ENCODE measurements at regions not wholly inside any gene's neighbourhood (a gene's known extent, or its start where the extent isn't known, plus 50 kb on each side); places are given as distances from the start of the nearest gene placed in this dataset.

DNA sequence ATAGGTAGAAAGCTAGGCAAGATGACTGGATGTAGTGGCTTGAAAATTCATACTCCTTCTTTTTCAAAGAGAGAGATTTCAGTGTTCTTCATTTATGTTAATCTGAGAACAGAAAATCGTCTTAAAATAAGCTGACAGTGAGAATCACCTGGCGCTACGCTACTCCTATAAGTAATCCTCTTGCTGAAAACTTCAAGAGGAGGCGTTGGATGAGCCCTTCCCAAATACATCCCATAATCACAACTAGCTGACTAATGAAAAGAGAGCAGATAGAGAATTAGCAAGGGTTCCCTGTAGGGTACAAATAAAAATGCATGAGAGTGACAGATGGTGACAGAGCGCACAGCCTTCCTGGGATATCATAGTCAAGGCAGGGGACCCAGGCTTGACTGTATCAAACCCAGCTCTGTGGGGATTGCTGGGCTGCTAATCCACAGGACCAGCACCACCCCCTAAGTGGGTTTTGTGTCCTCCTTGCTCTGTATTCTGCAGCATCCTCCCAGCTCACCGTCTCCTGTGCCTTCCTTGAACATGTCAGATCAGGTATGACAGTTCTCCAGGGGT lies 280.2 kb downstream of the SP3 start:
- Mint-ChIP-seq H3K27ac (no peak overlapping the region), H3K36me3 (no peaks in the 10 kb centered on the region), H3K9me3 (peaks cover 6% of the 10 kb centered on the region; the same call in 1 of the 2 replicates), H3K27me3 (ENCODE audit: low read depth) (no peaks in the 10 kb centered on the region), H3K4me3 (no peak overlapping the region), H3K4me1 (0 out of 2 replicates have a peak, but pooled peaks cover 9% of the 10 kb centered on the region)
- POLR2A ChIA-PET: no interaction called here
- no peak for TF ChIP-seq ZNF281 (CRISPR knock-in tag; IDR thresholded peaks at IDR 0.05)
- no peak for TF ChIP-seq EMX1 (CRISPR knock-in tag; IDR thresholded peaks at IDR 0.05)
- TF ChIP-seq ZNF532 (CRISPR knock-in tag; IDR thresholded peaks at IDR 0.05; ENCODE audit: borderline replicate concordance): no peak
- TF ChIP-seq SOX15 (CRISPR knock-in tag; IDR thresholded peaks at IDR 0.05): no peak
- no peak for DNase-seq (ENCODE audit: low spot score)
- no peak for ATAC-seq
- CTCF ChIA-PET: no interaction called here

DNA sequence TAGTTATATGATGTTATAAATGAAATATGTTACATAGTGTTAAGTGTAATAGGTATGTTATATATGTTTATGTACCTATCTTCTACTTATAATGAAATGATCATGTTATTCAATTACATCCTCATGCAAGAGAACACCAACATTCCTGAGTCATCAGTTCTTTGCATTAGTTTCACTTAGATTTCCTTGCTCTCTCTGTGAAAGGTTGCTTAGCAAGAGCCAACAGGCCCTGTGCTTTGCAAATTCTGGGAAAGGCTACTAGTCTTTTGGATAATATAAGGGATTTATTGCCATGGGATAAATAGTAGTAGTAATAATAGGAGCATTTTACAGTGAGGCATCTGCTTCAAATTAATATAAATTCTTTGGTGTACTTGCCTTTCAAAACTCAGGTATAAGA lies 274.8 kb downstream of the SP3 start:
- peaks cover 9% of the 10 kb centered on the region for H3K36me3 Mint-ChIP-seq
- ChIA-PET CTCF (no interaction called here), POLR2A (no interaction called here)
- no peaks in the 10 kb centered on the region for H3K4me1 Mint-ChIP-seq
- H3K27me3 Mint-ChIP-seq (ENCODE audit: low read depth): no peaks in the 10 kb centered on the region
- H3K4me3 Mint-ChIP-seq: no peak overlapping the region
- no peak for DNase-seq (ENCODE audit: low spot score)
- no peak overlapping the region for H3K27ac Mint-ChIP-seq
- no peak for ATAC-seq
- H3K9me3 Mint-ChIP-seq: peaks cover 10% of the 10 kb centered on the region
- TF ChIP-seq NFYB (CRISPR knock-in tag; conservative IDR thresholded peaks at IDR 0.05; ENCODE audit: low read depth) (no peak), CDX4 (CRISPR knock-in tag; IDR thresholded peaks at IDR 0.05; ENCODE audit: borderline replicate concordance) (no peak), CBFB (CRISPR knock-in tag; IDR thresholded peaks at IDR 0.05; ENCODE audit: low read depth) (no peak), IRF2 (CRISPR knock-in tag; IDR thresholded peaks at IDR 0.05; ENCODE audit: borderline replicate concordance, low read depth) (no peak), ZNF396 (CRISPR knock-in tag; IDR thresholded peaks at IDR 0.05; ENCODE audit: borderline replicate concordance) (no peak), E2F5 (CRISPR knock-in tag; IDR thresholded peaks at IDR 0.05) (no peak), FOXK1 (CRISPR knock-in tag; IDR thresholded peaks at IDR 0.05) (no peak), NR3C1 (CRISPR knock-in tag; conservative IDR thresholded peaks at IDR 0.05; ENCODE audit: low read depth) (no peak), USF2 (CRISPR knock-in tag; IDR thresholded peaks at IDR 0.05) (no peak), HMGA2 (CRISPR knock-in tag; IDR thresholded peaks at IDR 0.05) (no peak), ATF3 (CRISPR knock-in tag; conservative IDR thresholded peaks at IDR 0.05) (no peak), ZNF263 (CRISPR knock-in tag; IDR thresholded peaks at IDR 0.05; ENCODE audit: low read depth) (no peak), SMAD4 (CRISPR knock-in tag; IDR thresholded peaks at IDR 0.05) (no peak), SP1 (CRISPR knock-in tag; conservative IDR thresholded peaks at IDR 0.05) (no peak), MAX (CRISPR knock-in tag; IDR thresholded peaks at IDR 0.05) (no peak), OVOL2 (CRISPR knock-in tag; IDR thresholded peaks at IDR 0.05; ENCODE audit: borderline replicate concordance) (no peak)
- TF ChIP-seq, protein P1, sequence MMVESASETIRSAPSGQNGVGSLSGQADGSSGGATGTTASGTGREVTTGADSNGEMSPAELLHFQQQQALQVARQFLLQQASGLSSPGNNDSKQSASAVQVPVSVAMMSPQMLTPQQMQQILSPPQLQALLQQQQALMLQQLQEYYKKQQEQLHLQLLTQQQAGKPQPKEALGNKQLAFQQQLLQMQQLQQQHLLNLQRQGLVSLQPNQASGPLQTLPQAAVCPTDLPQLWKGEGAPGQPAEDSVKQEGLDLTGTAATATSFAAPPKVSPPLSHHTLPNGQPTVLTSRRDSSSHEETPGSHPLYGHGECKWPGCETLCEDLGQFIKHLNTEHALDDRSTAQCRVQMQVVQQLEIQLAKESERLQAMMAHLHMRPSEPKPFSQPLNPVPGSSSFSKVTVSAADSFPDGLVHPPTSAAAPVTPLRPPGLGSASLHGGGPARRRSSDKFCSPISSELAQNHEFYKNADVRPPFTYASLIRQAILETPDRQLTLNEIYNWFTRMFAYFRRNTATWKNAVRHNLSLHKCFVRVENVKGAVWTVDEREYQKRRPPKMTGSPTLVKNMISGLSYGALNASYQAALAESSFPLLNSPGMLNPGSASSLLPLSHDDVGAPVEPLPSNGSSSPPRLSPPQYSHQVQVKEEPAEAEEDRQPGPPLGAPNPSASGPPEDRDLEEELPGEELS (CRISPR knock-in tag; IDR thresholded peaks at IDR 0.05): no peak
- TF ChIP-seq, protein P2, sequence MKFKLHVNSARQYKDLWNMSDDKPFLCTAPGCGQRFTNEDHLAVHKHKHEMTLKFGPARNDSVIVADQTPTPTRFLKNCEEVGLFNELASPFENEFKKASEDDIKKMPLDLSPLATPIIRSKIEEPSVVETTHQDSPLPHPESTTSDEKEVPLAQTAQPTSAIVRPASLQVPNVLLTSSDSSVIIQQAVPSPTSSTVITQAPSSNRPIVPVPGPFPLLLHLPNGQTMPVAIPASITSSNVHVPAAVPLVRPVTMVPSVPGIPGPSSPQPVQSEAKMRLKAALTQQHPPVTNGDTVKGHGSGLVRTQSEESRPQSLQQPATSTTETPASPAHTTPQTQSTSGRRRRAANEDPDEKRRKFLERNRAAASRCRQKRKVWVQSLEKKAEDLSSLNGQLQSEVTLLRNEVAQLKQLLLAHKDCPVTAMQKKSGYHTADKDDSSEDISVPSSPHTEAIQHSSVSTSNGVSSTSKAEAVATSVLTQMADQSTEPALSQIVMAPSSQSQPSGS (CRISPR knock-in tag; IDR thresholded peaks at IDR 0.05; ENCODE audit: borderline replicate concordance, low read depth): no peak

Data from WTC11 (cell line).